ENCODE measurements at regions not wholly inside any gene's neighbourhood (a gene's known extent, or its start where the extent isn't known, plus 50 kb on each side); places are given as distances from the start of the nearest gene placed in this dataset.

- H3K9me3 ChIP-seq (ENCODE audit: low read depth), result no peaks in the 10 kb centered on the region
- DNase-seq (ENCODE audit: low read depth in 1 of 2, low spot score in 1 of 2), result no peak
- no peak overlapping the region for H3K4me3 ChIP-seq
- no peaks in the 10 kb centered on the region for H3K27me3 ChIP-seq
- TF ChIP-seq CTCF (IDR thresholded peaks at IDR 0.05; ENCODE audit: low read depth, low read length), result no peak
- H3K4me1 ChIP-seq (ENCODE audit: low read depth), result no peaks in the 10 kb centered on the region
- H3K27ac ChIP-seq, result no peak overlapping the region
- no peaks in the 10 kb centered on the region for H3K36me3 ChIP-seq
Observed at GRCh38 chr2:59034106-59034505, 793.0 kb upstream of the FANCL start.

GRCh38 chr2:59033661-59034060 is 792.5 kb upstream of the FANCL start:
- no peak for TF ChIP-seq CTCF (IDR thresholded peaks at IDR 0.05; ENCODE audit: low read depth, low read length)
- Histone ChIP-seq H3K9me3 (ENCODE audit: low read depth) (no peaks in the 10 kb centered on the region), H3K4me1 (ENCODE audit: low read depth) (no peaks in the 10 kb centered on the region), H3K27me3 (no peaks in the 10 kb centered on the region), H3K4me3 (no peak overlapping the region), H3K36me3 (no peaks in the 10 kb centered on the region), H3K27ac (no peak overlapping the region)
- DNase-seq (ENCODE audit: low read depth in 1 of 2, low spot score in 1 of 2), result no peak

DNA sequence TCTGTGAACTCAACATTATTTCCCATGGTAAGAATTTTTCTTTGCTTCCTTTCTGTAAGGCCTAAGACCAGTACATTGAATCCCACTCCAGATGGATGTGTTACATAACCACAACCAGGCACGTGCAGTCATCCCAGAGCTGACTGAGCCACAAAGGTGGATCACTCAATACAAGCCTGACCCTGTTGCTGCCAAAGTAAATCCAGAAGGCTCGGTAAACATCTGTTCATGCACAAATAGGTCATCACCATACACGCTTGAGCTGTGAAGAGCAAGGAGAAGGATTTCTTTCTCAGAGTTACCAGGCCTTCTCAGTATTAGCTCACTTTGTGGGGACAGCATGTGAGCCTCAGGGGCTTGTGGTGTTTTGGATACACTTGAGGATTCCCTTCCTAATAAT is 791.4 kb upstream of the FANCL start:
- Histone ChIP-seq H3K4me3 (no peak overlapping the region), H3K9me3 (ENCODE audit: low read depth) (no peaks in the 10 kb centered on the region), H3K27me3 (no peaks in the 10 kb centered on the region), H3K36me3 (no peaks in the 10 kb centered on the region), H3K4me1 (ENCODE audit: low read depth) (no peaks in the 10 kb centered on the region), H3K27ac (no peak overlapping the region)
- no peak for TF ChIP-seq CTCF (IDR thresholded peaks at IDR 0.05; ENCODE audit: low read depth, low read length)
- DNase-seq (ENCODE audit: low read depth in 1 of 2, low spot score in 1 of 2), result no peak

DNA sequence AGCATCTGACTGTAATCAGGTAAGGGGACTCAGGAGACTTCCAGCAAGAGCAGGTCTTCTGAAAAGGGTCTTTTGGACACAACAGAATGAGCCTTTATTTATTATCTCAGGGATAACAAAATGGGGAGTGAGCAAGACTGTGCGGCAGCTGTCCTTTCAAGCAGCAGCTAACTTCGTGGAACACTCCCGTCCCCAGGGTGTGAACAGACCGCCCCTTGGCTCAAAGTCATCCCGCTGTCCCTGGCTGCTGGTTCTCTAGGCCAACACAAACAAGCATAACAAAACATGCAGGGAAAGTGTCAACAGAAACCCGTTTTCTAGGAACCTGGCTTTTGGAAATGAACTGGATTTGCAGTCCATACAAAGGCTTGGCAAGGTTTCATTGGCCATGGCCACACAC is 787.9 kb upstream of the FANCL start:
- no peak for TF ChIP-seq CTCF (IDR thresholded peaks at IDR 0.05; ENCODE audit: low read depth, low read length)
- Histone ChIP-seq H3K36me3 (no peaks in the 10 kb centered on the region), H3K27ac (no peak overlapping the region), H3K27me3 (no peaks in the 10 kb centered on the region), H3K4me1 (ENCODE audit: low read depth) (no peaks in the 10 kb centered on the region), H3K4me3 (no peak overlapping the region), H3K9me3 (ENCODE audit: low read depth) (no peaks in the 10 kb centered on the region)
- DNase-seq (ENCODE audit: low read depth in 1 of 2, low spot score in 1 of 2), result no peak

GRCh38 chr2:59027320-59027719 is 786.2 kb upstream of the FANCL start:
- TF ChIP-seq CTCF (IDR thresholded peaks at IDR 0.05; ENCODE audit: low read depth, low read length), result no peak
- no peak for DNase-seq (ENCODE audit: low read depth in 1 of 2, low spot score in 1 of 2)
- H3K4me1 ChIP-seq (ENCODE audit: low read depth), result no peaks in the 10 kb centered on the region
- no peak overlapping the region for H3K4me3 ChIP-seq
- no peaks in the 10 kb centered on the region for H3K36me3 ChIP-seq
- no peaks in the 10 kb centered on the region for H3K27me3 ChIP-seq
- H3K27ac ChIP-seq, result no peak overlapping the region
- H3K9me3 ChIP-seq (ENCODE audit: low read depth), result no peaks in the 10 kb centered on the region

DNA sequence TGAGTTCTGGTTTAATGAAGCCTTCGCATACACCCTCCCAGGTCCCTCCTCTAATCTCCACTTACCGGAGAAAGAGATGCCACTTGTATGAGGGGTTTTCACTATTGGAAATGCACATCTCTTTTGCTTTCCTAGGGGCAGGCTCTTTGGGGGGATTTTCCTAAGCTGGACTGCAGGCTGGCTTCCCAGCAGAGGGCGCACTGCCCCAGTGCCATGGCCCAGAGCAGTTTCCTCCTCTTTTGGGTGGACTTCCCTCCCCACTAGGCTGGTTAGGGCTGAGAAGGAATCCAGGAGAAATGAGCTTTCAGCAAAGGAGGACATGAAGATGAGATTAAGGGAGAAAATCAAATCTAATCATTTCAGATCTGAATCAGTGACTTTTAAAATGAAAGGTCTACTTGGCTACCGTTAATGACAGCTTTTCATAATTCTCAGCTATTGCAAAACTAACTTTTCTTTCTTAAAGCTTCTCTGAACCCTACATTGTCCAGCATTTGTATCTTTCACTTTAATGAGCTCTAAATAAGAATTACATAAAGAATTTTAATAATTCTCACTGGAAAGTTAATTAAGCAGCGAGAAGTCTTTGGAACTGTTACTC is 784.1 kb upstream of the FANCL start:
- no peak overlapping the region for H3K4me3 ChIP-seq
- H3K4me1 ChIP-seq (ENCODE audit: low read depth), result no peaks in the 10 kb centered on the region
- no peak overlapping the region for H3K27ac ChIP-seq
- peak; percentile 84 for TF ChIP-seq CTCF (IDR thresholded peaks at IDR 0.05; ENCODE audit: low read depth, low read length)
- H3K27me3 ChIP-seq, result no peaks in the 10 kb centered on the region
- peak; percentile 51 to 74 for DNase-seq (ENCODE audit: low read depth in 1 of 2, low spot score in 1 of 2)
- H3K9me3 ChIP-seq (ENCODE audit: low read depth), result no peaks in the 10 kb centered on the region
- H3K36me3 ChIP-seq, result no peaks in the 10 kb centered on the region
